Inflammatory macrophage treated with lipopolysaccharide for 4 hours (primary cell): ENCODE measurements at regions not wholly inside any gene's neighbourhood (a gene's known extent, or its start where the extent isn't known, plus 50 kb on each side); places are given as distances from the start of the nearest gene placed in this dataset.
"Not testable (repeated sequence)": the region's sequence is repeated elsewhere in the genome, so short reads cannot be mapped to it uniquely, and the experiment has no call there.

Experiments
- DNase-seq: peaks from one replicate; pipeline ENCODE4 v3.0.0-alpha.2; 2020

- DNase-seq: no peak
Observed at GRCh38 chr5:125452991-125453390, 706.6 kb upstream of the ZNF608 start.

GRCh38 chr5:125455041-125455440 lies 708.6 kb upstream of the ZNF608 start:
- DNase-seq: no peak

- DNase-seq: not testable (repeated sequence)
Observed at GRCh38 chr5:125456005-125456404, 709.6 kb upstream of the ZNF608 start.

GRCh38 chr5:125457617-125458016 lies 711.2 kb upstream of the ZNF608 start:
- no peak for DNase-seq

GRCh38 chr5:125458949-125459348 lies 712.5 kb upstream of the ZNF608 start:
- DNase-seq: not testable (repeated sequence)

GRCh38 chr5:125461641-125462072 lies 715.2 kb upstream of the ZNF608 start:
- DNase-seq: no peak

- DNase-seq: no peak
Observed at GRCh38 chr5:125463466-125464092, 717.1 kb upstream of the ZNF608 start.

GRCh38 chr5:125464847-125465432 lies 718.5 kb upstream of the ZNF608 start:
- no peak for DNase-seq

GRCh38 chr5:125465703-125466102 lies 719.3 kb upstream of the ZNF608 start:
- no peak for DNase-seq

- no peak for DNase-seq
Observed at GRCh38 chr5:125467222-125467621, 720.8 kb upstream of the ZNF608 start.

GRCh38 chr5:125470280-125470902 lies 724.0 kb upstream of the ZNF608 start:
- DNase-seq: no peak

- DNase-seq: no peak
Observed at GRCh38 chr5:125476901-125477585, 730.6 kb upstream of the ZNF608 start.

- no peak for DNase-seq
Observed at GRCh38 chr5:125477586-125477975, 731.1 kb upstream of the ZNF608 start.

GRCh38 chr5:125478599-125478998 lies 732.2 kb upstream of the ZNF608 start:
- DNase-seq: no peak

- no peak for DNase-seq
Observed at GRCh38 chr5:125480911-125481310, 734.5 kb upstream of the ZNF608 start.

- no peak for DNase-seq
Observed at GRCh38 chr5:125481506-125482465, 735.3 kb upstream of the ZNF608 start.

- no peak for DNase-seq
Observed at GRCh38 chr5:125483609-125484008, 737.2 kb upstream of the ZNF608 start.

- no peak for DNase-seq
Observed at GRCh38 chr5:125484272-125484741, 737.9 kb upstream of the ZNF608 start.

- DNase-seq: peak; percentile 43
Observed at GRCh38 chr5:125484742-125485641, 738.6 kb upstream of the ZNF608 start.

- no peak for DNase-seq
Observed at GRCh38 chr5:125485771-125486170, 739.3 kb upstream of the ZNF608 start.

GRCh38 chr5:125486634-125487033 lies 740.2 kb upstream of the ZNF608 start:
- no peak for DNase-seq
